ENCODE measurements at regions not wholly inside any gene's neighbourhood (a gene's known extent, or its start where the extent isn't known, plus 50 kb on each side); places are given as distances from the start of the nearest gene placed in this dataset.
A peak's percentile ranks its signal among the peaks of the same experiment; 100 is the strongest.

DNA sequence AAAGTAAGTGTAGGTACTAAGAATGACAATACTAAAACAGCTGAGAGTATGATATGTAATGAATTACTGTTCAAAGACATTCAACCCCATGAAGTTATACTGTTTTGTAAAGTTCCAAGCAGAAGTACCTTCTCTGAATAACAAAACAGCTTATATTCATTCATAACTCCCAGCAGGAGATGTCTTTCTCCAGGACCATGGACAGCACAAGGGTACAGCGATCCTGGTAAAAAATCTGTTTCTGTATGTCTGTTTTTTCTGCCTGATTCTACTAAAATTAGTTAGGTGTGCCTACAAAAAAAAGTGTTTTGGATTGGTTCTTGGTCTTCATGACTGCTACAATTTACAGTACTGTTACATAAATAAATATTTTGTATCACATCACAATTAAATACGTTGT lies 172.5 kb upstream of the SLITRK5 start:
- no peak overlapping the region for H3K27ac ChIP-seq (ENCODE audit: low read length)
- no peaks in the 10 kb centered on the region for H3K9me3 ChIP-seq (replicated peaks; ENCODE audit: control insufficient read depth, low read depth, low read length)
- no peaks in the 10 kb centered on the region for H3K4me1 ChIP-seq (ENCODE audit: control insufficient read depth, insufficient read depth, low read length)
- DNase-seq = peak; percentile 51
- no peak overlapping the region for H3K4me3 ChIP-seq (ENCODE audit: low read length)
- no peaks in the 10 kb centered on the region for H3K36me3 ChIP-seq (ENCODE audit: control insufficient read depth, insufficient read depth, low read length)
- no CpG with 5 or more reads among the region's 2 CpGs for WGBS (ENCODE audit: insufficient coverage)
- no peaks in the 10 kb centered on the region for H3K27me3 ChIP-seq (ENCODE audit: control insufficient read depth, insufficient read depth, low read length)

DNA sequence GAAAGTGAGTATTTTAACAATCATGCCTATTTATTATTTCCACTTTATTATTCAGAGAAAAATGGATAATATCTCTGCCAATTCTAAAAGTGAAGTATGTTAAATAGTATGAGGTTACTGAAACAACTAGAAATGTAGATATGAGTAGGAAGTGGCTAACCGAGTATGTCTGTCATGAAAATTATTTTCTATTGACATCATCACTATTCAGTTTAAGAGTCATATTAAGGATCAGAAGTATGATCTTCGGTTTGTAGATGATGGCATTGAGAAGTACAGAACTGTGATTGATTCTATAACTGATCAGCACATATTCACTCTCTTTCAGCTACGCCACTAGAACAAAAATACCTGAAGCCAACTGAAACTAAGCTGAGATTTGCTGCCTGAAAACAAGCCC lies 146.4 kb upstream of the SLITRK5 start:
- no peaks in the 10 kb centered on the region for H3K36me3 ChIP-seq (ENCODE audit: control insufficient read depth, insufficient read depth, low read length)
- no peaks in the 10 kb centered on the region for H3K9me3 ChIP-seq (replicated peaks; ENCODE audit: control insufficient read depth, low read depth, low read length)
- DNase-seq = no peak
- no peaks in the 10 kb centered on the region for H3K4me1 ChIP-seq (ENCODE audit: control insufficient read depth, insufficient read depth, low read length)
- no peak overlapping the region for H3K27ac ChIP-seq (ENCODE audit: low read length)
- H3K27me3 ChIP-seq (ENCODE audit: control insufficient read depth, insufficient read depth, low read length) = no peaks in the 10 kb centered on the region
- H3K4me3 ChIP-seq (ENCODE audit: low read length) = no peak overlapping the region
- WGBS (ENCODE audit: insufficient coverage) = no CpG with 5 or more reads among the region's 3 CpGs

DNA sequence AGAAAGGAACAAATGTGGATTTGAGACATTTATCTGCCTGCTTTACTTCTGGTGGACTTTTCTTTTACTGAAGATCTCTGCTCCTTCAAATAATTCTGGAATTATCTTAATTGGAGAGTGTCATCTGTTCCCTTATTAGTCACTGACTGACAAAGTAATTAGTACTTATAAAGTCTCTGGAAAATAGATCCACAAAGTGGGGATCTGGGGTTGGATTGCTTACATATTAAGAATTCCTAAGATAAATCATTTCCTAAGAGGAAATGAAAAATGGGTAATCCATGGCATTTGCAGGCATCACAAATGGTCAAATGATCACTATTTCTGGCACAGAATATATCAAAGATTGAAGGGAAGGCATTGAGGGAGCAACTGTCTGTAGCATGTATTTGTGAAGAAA lies 137.4 kb upstream of the SLITRK5 start:
- Histone ChIP-seq H3K27ac (ENCODE audit: low read length) (no peak overlapping the region), H3K4me1 (ENCODE audit: control insufficient read depth, insufficient read depth, low read length) (no peaks in the 10 kb centered on the region), H3K27me3 (ENCODE audit: control insufficient read depth, insufficient read depth, low read length) (no peaks in the 10 kb centered on the region), H3K36me3 (ENCODE audit: control insufficient read depth, insufficient read depth, low read length) (no peaks in the 10 kb centered on the region), H3K9me3 (replicated peaks; ENCODE audit: control insufficient read depth, low read depth, low read length) (no peaks in the 10 kb centered on the region), H3K4me3 (ENCODE audit: low read length) (no peak overlapping the region)
- DNase-seq = no peak

DNA sequence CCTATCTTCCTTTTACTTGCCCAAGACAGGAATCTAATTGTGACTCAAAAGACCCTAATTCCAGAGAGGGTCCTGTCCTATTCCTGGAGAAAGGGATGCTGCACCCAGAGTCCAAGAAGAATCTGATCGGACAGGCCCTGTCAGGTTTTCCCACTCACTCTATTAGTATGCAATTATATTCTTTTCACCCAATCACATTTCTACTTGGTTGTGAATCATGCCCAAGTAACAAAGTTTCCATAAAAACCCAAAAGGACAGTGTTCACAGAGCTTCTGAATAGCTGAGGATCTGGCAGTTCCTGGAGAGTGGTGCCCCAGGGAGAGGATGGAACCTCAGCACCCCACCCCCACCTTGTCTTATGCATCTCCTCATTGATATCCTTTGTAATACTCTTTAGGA lies 135.3 kb upstream of the SLITRK5 start:
- DNase-seq = no peak
- Histone ChIP-seq H3K4me3 (ENCODE audit: low read length) (no peak overlapping the region), H3K27me3 (ENCODE audit: control insufficient read depth, insufficient read depth, low read length) (no peaks in the 10 kb centered on the region), H3K9me3 (replicated peaks; ENCODE audit: control insufficient read depth, low read depth, low read length) (no peaks in the 10 kb centered on the region), H3K36me3 (ENCODE audit: control insufficient read depth, insufficient read depth, low read length) (no peaks in the 10 kb centered on the region), H3K27ac (ENCODE audit: low read length) (no peak overlapping the region), H3K4me1 (ENCODE audit: control insufficient read depth, insufficient read depth, low read length) (no peaks in the 10 kb centered on the region)
- no CpG with 5 or more reads among the region's 1 CpG for WGBS (ENCODE audit: insufficient coverage)

DNA sequence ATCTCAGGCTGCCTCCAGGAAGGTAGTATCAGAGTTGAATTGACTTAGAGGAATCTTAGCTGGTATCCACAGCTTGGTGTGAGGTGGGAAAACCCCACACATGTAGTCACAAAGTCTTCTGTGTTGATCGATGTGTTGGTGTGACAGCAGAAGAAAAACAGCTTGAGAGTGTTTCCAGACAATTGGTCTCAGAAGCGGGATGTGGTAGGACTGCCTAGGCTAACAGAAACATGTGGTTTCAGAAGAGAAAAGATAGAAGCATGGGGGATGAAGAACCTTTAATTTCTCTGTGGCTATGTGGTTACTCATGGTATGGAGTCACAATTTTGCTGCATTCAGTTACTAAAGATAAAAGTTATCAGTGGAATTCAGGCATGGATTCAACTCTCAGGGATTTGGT lies 134.7 kb upstream of the SLITRK5 start:
- no peaks in the 10 kb centered on the region for H3K9me3 ChIP-seq (replicated peaks; ENCODE audit: control insufficient read depth, low read depth, low read length)
- no peaks in the 10 kb centered on the region for H3K27me3 ChIP-seq (ENCODE audit: control insufficient read depth, insufficient read depth, low read length)
- H3K4me1 ChIP-seq (ENCODE audit: control insufficient read depth, insufficient read depth, low read length) = no peaks in the 10 kb centered on the region
- 72% methylated on average over 2 of the region's 2 CpGs for WGBS (ENCODE audit: insufficient coverage)
- DNase-seq = no peak
- H3K4me3 ChIP-seq (ENCODE audit: low read length) = no peak overlapping the region
- no peak overlapping the region for H3K27ac ChIP-seq (ENCODE audit: low read length)
- H3K36me3 ChIP-seq (ENCODE audit: control insufficient read depth, insufficient read depth, low read length) = no peaks in the 10 kb centered on the region

DNA sequence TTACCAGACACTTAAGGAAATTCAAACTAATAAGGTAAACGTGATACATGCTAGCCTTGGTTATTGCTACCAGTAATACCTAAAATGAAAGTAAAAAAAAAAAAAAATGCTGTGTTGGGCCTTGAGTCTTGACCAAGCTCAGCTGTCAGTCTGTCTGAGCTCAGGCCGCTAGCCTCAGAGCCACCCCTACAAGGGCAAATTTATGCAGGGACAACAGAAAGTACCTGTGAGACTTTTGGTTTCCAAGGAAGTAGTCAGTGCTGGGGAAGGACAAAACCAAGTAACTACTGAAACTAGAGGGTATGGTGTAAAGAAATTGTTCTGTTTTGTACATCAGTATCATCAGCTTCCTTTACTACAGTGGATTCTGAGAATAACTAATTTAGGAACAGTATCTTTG lies 134.3 kb upstream of the SLITRK5 start:
- DNase-seq = no peak
- Histone ChIP-seq H3K36me3 (ENCODE audit: control insufficient read depth, insufficient read depth, low read length) (no peaks in the 10 kb centered on the region), H3K27ac (ENCODE audit: low read length) (no peak overlapping the region), H3K4me3 (ENCODE audit: low read length) (no peak overlapping the region), H3K4me1 (ENCODE audit: control insufficient read depth, insufficient read depth, low read length) (no peaks in the 10 kb centered on the region), H3K9me3 (replicated peaks; ENCODE audit: control insufficient read depth, low read depth, low read length) (no peaks in the 10 kb centered on the region), H3K27me3 (ENCODE audit: control insufficient read depth, insufficient read depth, low read length) (no peaks in the 10 kb centered on the region)
- WGBS (ENCODE audit: insufficient coverage) = no CpG with 5 or more reads among the region's 2 CpGs

DNA sequence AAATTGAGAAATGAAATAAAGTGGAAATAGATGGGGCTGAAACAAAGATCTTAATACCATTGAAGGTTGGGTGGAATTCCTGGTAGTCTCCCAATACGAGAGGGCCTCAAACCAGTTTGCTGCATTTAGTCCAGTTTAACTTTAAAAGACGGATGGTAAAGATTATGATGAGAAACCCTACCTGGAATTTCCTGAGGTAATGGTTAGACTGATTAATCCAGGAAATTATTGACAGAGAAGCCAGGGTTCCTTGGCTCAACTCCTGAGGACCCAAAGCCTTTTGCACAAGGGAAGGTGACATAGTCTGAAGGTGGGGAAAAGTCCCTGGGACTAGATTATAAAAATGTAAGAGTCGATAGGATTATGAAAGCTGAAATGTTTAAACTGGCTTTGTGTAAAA lies 133.2 kb upstream of the SLITRK5 start:
- Histone ChIP-seq H3K27me3 (ENCODE audit: control insufficient read depth, insufficient read depth, low read length) (no peaks in the 10 kb centered on the region), H3K36me3 (ENCODE audit: control insufficient read depth, insufficient read depth, low read length) (no peaks in the 10 kb centered on the region), H3K9me3 (replicated peaks; ENCODE audit: control insufficient read depth, low read depth, low read length) (no peaks in the 10 kb centered on the region), H3K4me1 (ENCODE audit: control insufficient read depth, insufficient read depth, low read length) (no peaks in the 10 kb centered on the region), H3K27ac (ENCODE audit: low read length) (no peak overlapping the region), H3K4me3 (ENCODE audit: low read length) (no peak overlapping the region)
- WGBS (ENCODE audit: insufficient coverage) = 70% methylated on average over 3 of the region's 3 CpGs
- DNase-seq = no peak

DNA sequence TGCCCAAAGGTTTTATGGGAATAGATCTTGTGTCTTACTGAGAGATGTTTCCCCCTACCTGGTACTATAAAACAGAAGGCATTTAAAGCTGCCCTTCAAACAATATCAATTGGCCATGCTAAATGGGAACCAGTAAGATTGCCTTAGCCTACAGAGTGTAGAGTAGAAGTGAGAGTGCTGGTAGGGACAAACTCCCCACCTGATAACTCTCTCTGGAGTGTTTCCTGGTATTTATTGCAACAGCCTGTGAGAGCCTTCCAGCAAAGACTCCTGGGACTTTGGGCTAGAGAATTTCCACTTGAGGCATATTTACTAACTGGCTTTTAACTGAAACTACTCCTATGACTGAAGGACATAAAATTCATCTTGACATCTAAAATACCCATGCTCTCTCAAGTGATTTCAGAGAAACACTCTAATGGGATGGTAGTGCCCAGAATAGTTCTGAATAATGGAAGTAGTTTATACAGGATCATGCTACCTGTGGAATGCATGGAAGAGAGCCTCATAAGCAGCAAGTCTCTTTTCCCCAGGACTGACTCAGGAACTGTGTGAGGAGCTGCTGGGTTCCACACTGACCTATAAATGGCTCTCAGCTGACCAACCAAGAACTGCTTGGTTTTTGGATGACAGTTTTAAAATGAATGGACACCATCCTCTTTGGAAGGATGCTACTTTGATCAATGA lies 132.7 kb upstream of the SLITRK5 start:
- Histone ChIP-seq H3K4me1 (ENCODE audit: control insufficient read depth, insufficient read depth, low read length) (no peaks in the 10 kb centered on the region), H3K36me3 (ENCODE audit: control insufficient read depth, insufficient read depth, low read length) (no peaks in the 10 kb centered on the region), H3K4me3 (ENCODE audit: low read length) (no peak overlapping the region), H3K27ac (ENCODE audit: low read length) (no peak overlapping the region), H3K27me3 (ENCODE audit: control insufficient read depth, insufficient read depth, low read length) (no peaks in the 10 kb centered on the region), H3K9me3 (replicated peaks; ENCODE audit: control insufficient read depth, low read depth, low read length) (no peaks in the 10 kb centered on the region)
- DNase-seq = no peak

DNA sequence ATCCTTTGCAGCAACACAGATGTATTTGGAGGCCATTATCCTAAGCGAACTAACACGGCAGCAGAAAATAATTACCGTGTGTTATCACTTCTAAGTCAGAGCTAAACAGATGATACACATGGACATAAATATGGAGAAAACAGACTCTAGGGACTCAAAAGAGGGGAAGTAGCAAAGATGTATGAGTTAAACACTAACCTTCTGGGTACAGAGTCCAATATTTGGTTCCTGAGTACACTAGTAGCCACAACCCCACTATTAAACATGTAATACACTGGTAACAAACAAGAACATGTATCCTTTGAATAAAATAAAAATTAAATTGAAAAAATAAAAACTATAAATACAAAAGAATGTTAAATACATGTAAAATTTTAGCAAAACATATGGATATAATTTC lies 118.0 kb upstream of the SLITRK5 start:
- H3K36me3 ChIP-seq (ENCODE audit: control insufficient read depth, insufficient read depth, low read length) = no peaks in the 10 kb centered on the region
- WGBS (ENCODE audit: insufficient coverage) = no CpG with 5 or more reads among the region's 3 CpGs
- H3K27me3 ChIP-seq (ENCODE audit: control insufficient read depth, insufficient read depth, low read length) = no peaks in the 10 kb centered on the region
- no peak overlapping the region for H3K4me3 ChIP-seq (ENCODE audit: low read length)
- no peak overlapping the region for H3K27ac ChIP-seq (ENCODE audit: low read length)
- no peaks in the 10 kb centered on the region for H3K4me1 ChIP-seq (ENCODE audit: control insufficient read depth, insufficient read depth, low read length)
- DNase-seq = no peak
- no peaks in the 10 kb centered on the region for H3K9me3 ChIP-seq (replicated peaks; ENCODE audit: control insufficient read depth, low read depth, low read length)

DNA sequence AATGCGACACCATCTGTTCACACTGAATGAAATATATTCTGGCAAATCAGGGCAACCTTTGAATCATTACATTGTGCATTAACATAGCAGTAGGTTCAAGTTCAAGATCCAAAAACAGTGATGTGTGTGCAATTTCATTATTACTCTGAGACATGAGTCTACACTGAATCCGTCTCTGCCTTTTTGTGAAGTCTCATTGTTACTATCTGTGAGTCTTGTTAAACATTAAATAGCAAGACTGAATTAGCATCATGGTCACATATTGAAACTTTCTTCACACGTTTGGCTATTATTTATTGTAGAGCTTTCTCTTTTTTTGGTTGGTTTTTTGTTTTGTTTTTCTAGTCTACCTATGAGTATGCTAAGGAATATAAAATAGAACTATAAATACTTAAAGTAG lies 117.1 kb upstream of the SLITRK5 start:
- Histone ChIP-seq H3K36me3 (ENCODE audit: control insufficient read depth, insufficient read depth, low read length) (no peaks in the 10 kb centered on the region), H3K27me3 (ENCODE audit: control insufficient read depth, insufficient read depth, low read length) (no peaks in the 10 kb centered on the region), H3K4me1 (ENCODE audit: control insufficient read depth, insufficient read depth, low read length) (no peaks in the 10 kb centered on the region), H3K9me3 (replicated peaks; ENCODE audit: control insufficient read depth, low read depth, low read length) (no peaks in the 10 kb centered on the region), H3K27ac (ENCODE audit: low read length) (no peak overlapping the region), H3K4me3 (ENCODE audit: low read length) (no peak overlapping the region)
- WGBS (ENCODE audit: insufficient coverage) = no CpG with 5 or more reads among the region's 3 CpGs
- no peak for DNase-seq

DNA sequence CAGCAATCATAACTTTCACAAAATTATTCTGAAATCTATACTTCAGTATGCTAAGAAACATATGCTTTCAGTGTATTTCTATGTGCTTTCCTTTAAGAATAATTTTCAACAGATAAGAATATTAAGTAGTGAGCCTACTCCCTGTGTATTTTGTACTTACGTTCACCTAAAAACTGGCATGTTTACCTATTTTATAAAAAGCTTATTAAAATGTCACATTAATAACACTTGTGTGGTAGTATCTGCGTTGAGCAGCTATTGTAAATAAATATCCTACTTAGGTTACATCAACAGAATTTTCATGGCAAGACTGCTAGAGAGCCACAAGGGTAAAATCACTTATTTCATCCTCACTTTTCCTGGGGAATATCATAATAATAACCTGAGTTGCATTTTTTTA lies 113.4 kb upstream of the SLITRK5 start:
- no peaks in the 10 kb centered on the region for H3K27me3 ChIP-seq (ENCODE audit: control insufficient read depth, insufficient read depth, low read length)
- no peaks in the 10 kb centered on the region for H3K36me3 ChIP-seq (ENCODE audit: control insufficient read depth, insufficient read depth, low read length)
- no peaks in the 10 kb centered on the region for H3K9me3 ChIP-seq (replicated peaks; ENCODE audit: control insufficient read depth, low read depth, low read length)
- no peak for DNase-seq
- H3K27ac ChIP-seq (ENCODE audit: low read length) = no peak overlapping the region
- WGBS (ENCODE audit: insufficient coverage) = no CpG with 5 or more reads among the region's 2 CpGs
- no peaks in the 10 kb centered on the region for H3K4me1 ChIP-seq (ENCODE audit: control insufficient read depth, insufficient read depth, low read length)
- H3K4me3 ChIP-seq (ENCODE audit: low read length) = no peak overlapping the region
